Astrocyte of the spinal cord (primary cell): ENCODE measurements at regions not wholly inside any gene's neighbourhood (a gene's known extent, or its start where the extent isn't known, plus 50 kb on each side); places are given as distances from the start of the nearest gene placed in this dataset.

ENCODE experiments used
- DNase-seq: peaks from one replicate; pipeline ENCODE4 v3.0.0; 2011; ENCODE audit warnings: low read depth, low spot score
- H3K4me3 ChIP-seq: 2 replicates; pipeline ENCODE4 v1.5.1; 2011; ENCODE audit warnings: low read depth, mild to moderate bottlenecking, low read length, moderate library complexity
- in situ Hi-C: cut with HindIII; loops from 2 replicates; pipeline ENCODE4 v1.10.0; 2017; ENCODE audit warnings: low sequenced_read_pairs
- TF ChIP-seq, protein P1 (sequence below): IDR thresholded peaks from 2 replicates; pipeline ENCODE4 v1.5.1; 2012; ENCODE audit warnings: low read depth, mild to moderate bottlenecking, low read length, inconsistent platforms

DNA sequence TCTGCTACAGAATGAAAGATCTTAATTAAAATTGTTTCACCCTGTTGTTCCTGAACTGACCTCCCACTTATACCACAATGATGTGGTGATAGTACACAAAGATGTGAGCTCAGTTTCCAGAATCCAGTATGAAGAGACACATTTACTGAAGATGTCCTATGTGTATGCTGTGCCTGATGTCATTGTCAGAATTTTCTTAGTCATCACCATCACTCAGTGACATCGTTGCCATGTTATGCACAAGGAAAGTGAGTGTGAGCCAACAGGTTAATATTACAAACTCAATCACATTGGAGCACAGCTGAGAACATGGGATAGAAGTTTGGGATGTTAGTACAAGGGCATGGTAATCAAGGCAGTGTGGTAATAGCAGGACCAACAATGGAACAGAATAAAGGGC, 199.7 kb upstream of the CHRNA7 start:
- no peak overlapping the region for H3K4me3 ChIP-seq
- TF ChIP-seq, protein P1, sequence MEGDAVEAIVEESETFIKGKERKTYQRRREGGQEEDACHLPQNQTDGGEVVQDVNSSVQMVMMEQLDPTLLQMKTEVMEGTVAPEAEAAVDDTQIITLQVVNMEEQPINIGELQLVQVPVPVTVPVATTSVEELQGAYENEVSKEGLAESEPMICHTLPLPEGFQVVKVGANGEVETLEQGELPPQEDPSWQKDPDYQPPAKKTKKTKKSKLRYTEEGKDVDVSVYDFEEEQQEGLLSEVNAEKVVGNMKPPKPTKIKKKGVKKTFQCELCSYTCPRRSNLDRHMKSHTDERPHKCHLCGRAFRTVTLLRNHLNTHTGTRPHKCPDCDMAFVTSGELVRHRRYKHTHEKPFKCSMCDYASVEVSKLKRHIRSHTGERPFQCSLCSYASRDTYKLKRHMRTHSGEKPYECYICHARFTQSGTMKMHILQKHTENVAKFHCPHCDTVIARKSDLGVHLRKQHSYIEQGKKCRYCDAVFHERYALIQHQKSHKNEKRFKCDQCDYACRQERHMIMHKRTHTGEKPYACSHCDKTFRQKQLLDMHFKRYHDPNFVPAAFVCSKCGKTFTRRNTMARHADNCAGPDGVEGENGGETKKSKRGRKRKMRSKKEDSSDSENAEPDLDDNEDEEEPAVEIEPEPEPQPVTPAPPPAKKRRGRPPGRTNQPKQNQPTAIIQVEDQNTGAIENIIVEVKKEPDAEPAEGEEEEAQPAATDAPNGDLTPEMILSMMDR, result no peak
- in situ Hi-C loops, result no loop called here
- no peak for DNase-seq

GRCh38 chr15:31831596-31831995, 198.7 kb upstream of the CHRNA7 start:
- in situ Hi-C loops, result no loop called here
- DNase-seq, result no peak
- TF ChIP-seq, protein P1, result no peak
- H3K4me3 ChIP-seq, result no peak overlapping the region

GRCh38 chr15:31834654-31835053, 195.7 kb upstream of the CHRNA7 start:
- no peak for DNase-seq
- no peak overlapping the region for H3K4me3 ChIP-seq
- TF ChIP-seq, protein P1, result no peak
- in situ Hi-C loops, result no loop called here

DNA sequence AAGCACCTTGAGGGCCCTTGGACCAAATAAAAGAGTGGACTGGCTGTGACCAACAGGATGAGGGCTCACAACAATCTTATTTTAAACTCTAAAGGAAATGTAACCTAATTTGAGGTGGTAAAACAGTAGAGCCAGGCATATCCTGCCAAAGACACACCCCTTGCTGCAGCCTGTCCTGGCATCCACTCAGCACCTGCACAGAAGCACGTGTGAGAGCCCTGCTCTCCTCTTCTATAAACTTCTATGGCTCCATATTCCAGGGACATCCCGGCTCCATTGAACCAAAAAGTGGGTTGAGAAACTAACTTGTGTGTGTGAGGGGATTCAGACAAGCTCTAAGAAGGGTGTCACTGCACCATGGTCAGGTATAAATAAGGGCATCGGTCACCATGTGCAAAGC, 190.9 kb upstream of the CHRNA7 start:
- in situ Hi-C loops, result no loop called here
- TF ChIP-seq, protein P1, result no peak
- no peak overlapping the region for H3K4me3 ChIP-seq
- DNase-seq, result no peak

DNA sequence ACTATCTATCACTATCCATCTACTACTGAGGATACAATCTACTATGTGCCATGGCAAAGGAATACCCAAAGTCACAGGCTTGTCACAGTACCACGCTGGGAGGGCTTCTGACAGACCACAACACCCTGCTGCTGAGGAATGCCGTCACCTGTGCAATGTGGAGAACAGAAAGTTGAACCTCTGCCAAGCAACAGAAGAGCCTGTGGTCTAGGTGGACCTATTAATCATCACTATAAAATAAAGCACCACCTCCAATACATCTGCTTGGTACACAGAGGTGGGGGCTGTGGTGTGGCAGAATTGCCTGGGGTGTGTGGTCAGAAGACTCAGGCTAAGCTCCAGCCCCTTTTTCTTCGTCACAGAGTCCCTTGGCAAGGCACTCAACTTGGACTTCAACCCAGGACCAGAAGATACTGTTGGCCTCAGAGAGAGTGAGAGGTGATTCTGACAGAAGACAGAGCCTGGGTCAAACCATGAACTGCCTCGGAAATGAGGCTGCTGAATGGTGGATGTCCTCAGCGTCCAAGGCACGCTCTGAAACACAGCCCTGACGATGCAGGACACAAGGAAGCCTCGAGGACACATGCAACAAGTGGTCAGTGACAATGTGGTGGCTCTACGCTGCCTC, 189.4 kb upstream of the CHRNA7 start:
- in situ Hi-C loops, result no loop called here
- H3K4me3 ChIP-seq, result no peak overlapping the region
- TF ChIP-seq, protein P1, result no peak
- no peak for DNase-seq

- TF ChIP-seq, protein P1, result no peak
- no peak for DNase-seq
- in situ Hi-C loops, result no loop called here
- no peak overlapping the region for H3K4me3 ChIP-seq
These were observed 187.7 kb upstream of the CHRNA7 start for GRCh38 chr15:31842532-31843195.
